ENCODE measurements at regions not wholly inside any gene's neighbourhood (a gene's known extent, or its start where the extent isn't known, plus 50 kb on each side); places are given as distances from the start of the nearest gene placed in this dataset.

DNA sequence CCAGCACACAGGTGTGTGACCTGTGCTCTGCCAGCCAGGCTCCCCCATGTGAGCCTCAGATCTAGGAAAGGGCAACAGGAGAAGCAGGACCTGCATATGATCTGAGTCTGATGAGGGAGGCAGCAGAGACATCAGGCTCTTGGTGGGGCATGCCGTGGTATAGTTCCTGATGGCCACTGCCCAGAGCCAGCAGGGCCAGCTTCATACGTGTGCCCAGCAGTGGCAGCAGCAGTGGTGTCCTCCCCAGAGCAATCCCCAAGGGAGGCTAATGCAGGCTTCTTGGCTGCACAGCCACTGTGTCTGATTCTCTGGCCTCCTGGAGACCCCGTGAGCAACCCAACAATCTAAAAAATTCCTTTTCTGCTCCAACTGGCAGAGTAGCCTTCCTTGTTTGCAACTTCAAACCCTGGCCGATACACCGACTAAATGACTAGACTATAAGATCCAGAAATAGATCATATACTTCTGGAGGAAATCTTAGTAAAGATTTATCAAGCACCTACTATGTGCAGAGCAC, 230.6 kb upstream of the ZMIZ1 start:
- no peaks in the 10 kb centered on the region for H3K36me3 ChIP-seq (ENCODE audit: low read depth)
- no peak for TF ChIP-seq CTCF (IDR thresholded peaks at IDR 0.05; ENCODE audit: poor library complexity, severe bottlenecking)
- no peak overlapping the region for H3K27ac ChIP-seq (ENCODE audit: poor library complexity, severe bottlenecking)
- ATAC-seq (ENCODE audit: low read depth): no peak
- H3K4me1 ChIP-seq (ENCODE audit: insufficient read depth, poor library complexity, severe bottlenecking): no peaks in the 10 kb centered on the region
- H3K4me3 ChIP-seq (ENCODE audit: severe bottlenecking): no peak overlapping the region
- H3K9me3 ChIP-seq (ENCODE audit: severe bottlenecking): no peaks in the 10 kb centered on the region
- peaks cover 9% of the 10 kb centered on the region for H3K27me3 ChIP-seq (ENCODE audit: insufficient read depth, poor library complexity, severe bottlenecking)
- no peak for DNase-seq (ENCODE audit: low spot score)

DNA sequence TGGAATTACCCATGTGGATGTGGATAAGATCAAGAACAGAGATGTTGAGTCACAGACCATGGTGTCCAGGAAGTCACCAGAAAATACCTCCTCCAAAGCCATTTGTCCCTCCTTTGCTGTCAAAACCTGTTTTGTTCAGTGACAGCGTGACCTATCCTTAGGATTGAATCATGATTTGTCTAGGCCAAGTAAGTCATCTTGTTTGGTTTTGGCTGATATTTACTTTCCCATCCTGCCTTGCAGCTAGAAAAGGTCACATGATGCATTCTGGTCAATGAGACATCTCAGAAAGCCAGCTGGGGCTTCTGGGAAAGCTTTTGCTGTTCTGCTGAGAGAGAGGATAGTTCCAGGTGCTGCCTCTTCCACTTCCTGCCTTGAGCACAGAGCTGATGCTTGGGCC, 225.3 kb upstream of the ZMIZ1 start:
- Histone ChIP-seq H3K27me3 (ENCODE audit: insufficient read depth, poor library complexity, severe bottlenecking) (no peaks in the 10 kb centered on the region), H3K4me3 (ENCODE audit: severe bottlenecking) (no peak overlapping the region), H3K9me3 (ENCODE audit: severe bottlenecking) (no peaks in the 10 kb centered on the region), H3K27ac (ENCODE audit: poor library complexity, severe bottlenecking) (no peak overlapping the region), H3K36me3 (ENCODE audit: low read depth) (no peaks in the 10 kb centered on the region), H3K4me1 (ENCODE audit: insufficient read depth, poor library complexity, severe bottlenecking) (no peaks in the 10 kb centered on the region)
- ATAC-seq (ENCODE audit: low read depth) (no peak), DNase-seq (ENCODE audit: low spot score) (no peak)
- TF ChIP-seq CTCF (IDR thresholded peaks at IDR 0.05; ENCODE audit: poor library complexity, severe bottlenecking): no peak

- DNase-seq (ENCODE audit: low spot score): no peak
- no peak for TF ChIP-seq CTCF (IDR thresholded peaks at IDR 0.05; ENCODE audit: poor library complexity, severe bottlenecking)
- no peak overlapping the region for H3K4me3 ChIP-seq (ENCODE audit: severe bottlenecking)
These were observed 223.7 kb upstream of the ZMIZ1 start for GRCh38 chr10:78844960-78845607.

DNA sequence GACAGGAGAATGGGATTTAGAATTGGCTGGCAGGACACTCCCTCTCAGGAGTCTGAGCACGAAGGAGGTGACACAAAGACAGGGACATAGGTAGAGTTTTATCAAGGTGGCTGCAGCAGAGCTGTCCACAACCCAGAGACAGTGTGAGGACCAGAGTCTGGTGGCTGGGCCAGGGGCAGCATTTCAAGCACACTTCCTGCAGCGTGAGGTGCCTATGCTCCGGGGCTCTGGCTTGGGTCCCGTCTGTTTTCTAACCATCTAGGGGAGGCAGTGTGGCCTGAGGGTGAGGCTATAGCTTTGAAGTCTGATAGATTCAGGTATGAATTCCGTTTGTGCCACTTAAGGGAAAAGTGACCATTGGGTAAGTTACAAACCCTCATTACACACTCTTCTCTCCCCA, 222.7 kb upstream of the ZMIZ1 start:
- H3K4me1 ChIP-seq (ENCODE audit: insufficient read depth, poor library complexity, severe bottlenecking): no peaks in the 10 kb centered on the region
- no peak for TF ChIP-seq CTCF (IDR thresholded peaks at IDR 0.05; ENCODE audit: poor library complexity, severe bottlenecking)
- DNase-seq (ENCODE audit: low spot score) (no peak), ATAC-seq (ENCODE audit: low read depth) (no peak)
- no peaks in the 10 kb centered on the region for H3K36me3 ChIP-seq (ENCODE audit: low read depth)
- H3K27me3 ChIP-seq (ENCODE audit: insufficient read depth, poor library complexity, severe bottlenecking): no peaks in the 10 kb centered on the region
- no peaks in the 10 kb centered on the region for H3K9me3 ChIP-seq (ENCODE audit: severe bottlenecking)
- no peak overlapping the region for H3K27ac ChIP-seq (ENCODE audit: poor library complexity, severe bottlenecking)
- H3K4me3 ChIP-seq (ENCODE audit: severe bottlenecking): no peak overlapping the region

More at GRCh38 chr10:78844960-78845607, 223.7 kb upstream of the ZMIZ1 start:
- Histone ChIP-seq H3K4me1 (ENCODE audit: insufficient read depth, poor library complexity, severe bottlenecking) (no peaks in the 10 kb centered on the region), H3K9me3 (ENCODE audit: severe bottlenecking) (no peaks in the 10 kb centered on the region), H3K27ac (ENCODE audit: poor library complexity, severe bottlenecking) (no peak overlapping the region), H3K36me3 (ENCODE audit: low read depth) (no peaks in the 10 kb centered on the region), H3K27me3 (ENCODE audit: insufficient read depth, poor library complexity, severe bottlenecking) (no peaks in the 10 kb centered on the region)
- ATAC-seq (ENCODE audit: low read depth): no peak

- no peaks in the 10 kb centered on the region for H3K4me1 ChIP-seq (ENCODE audit: insufficient read depth, poor library complexity, severe bottlenecking)
- DNase-seq (ENCODE audit: low spot score) (no peak), ATAC-seq (ENCODE audit: low read depth) (no peak)
- H3K9me3 ChIP-seq (ENCODE audit: severe bottlenecking): no peaks in the 10 kb centered on the region
- no peaks in the 10 kb centered on the region for H3K27me3 ChIP-seq (ENCODE audit: insufficient read depth, poor library complexity, severe bottlenecking)
- no peaks in the 10 kb centered on the region for H3K36me3 ChIP-seq (ENCODE audit: low read depth)
- H3K4me3 ChIP-seq (ENCODE audit: severe bottlenecking): no peak overlapping the region
- H3K27ac ChIP-seq (ENCODE audit: poor library complexity, severe bottlenecking): no peak overlapping the region
- no peak for TF ChIP-seq CTCF (IDR thresholded peaks at IDR 0.05; ENCODE audit: poor library complexity, severe bottlenecking)
These were observed 222.0 kb upstream of the ZMIZ1 start for GRCh38 chr10:78846760-78847159.
